ENCODE measurements at regions not wholly inside any gene's neighbourhood (a gene's known extent, or its start where the extent isn't known, plus 50 kb on each side); places are given as distances from the start of the nearest gene placed in this dataset.

DNA sequence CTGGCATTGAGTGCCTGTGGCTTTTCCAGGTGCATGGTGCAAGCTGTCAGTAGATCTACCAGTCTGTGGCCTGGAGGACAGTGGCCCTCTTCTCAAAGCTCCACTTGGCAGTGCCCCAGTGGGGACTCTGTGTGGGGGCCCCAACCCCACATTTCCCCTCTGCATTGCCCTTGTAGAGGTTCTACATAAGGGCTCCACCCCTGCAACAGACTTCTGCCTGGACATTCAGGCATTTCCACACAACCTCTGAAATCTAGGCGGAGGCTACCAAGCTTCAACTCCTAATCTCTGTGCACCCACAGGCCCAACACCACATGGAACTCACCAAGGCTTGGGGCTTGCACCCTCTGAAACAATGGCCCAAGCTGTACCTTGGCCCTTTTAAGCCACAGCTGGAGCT lies 102.7 kb upstream of the PLEKHG7 start:
- TF ChIP-seq POLR2A (IDR thresholded peaks at IDR 0.05; ENCODE audit: low read depth, low read length) (no peak), POLR2AphosphoS5 (IDR thresholded peaks at IDR 0.05; ENCODE audit: low read depth, low read length) (no peak), TAF1 (IDR thresholded peaks at IDR 0.05; ENCODE audit: borderline replicate concordance, low read depth, low read length) (no peak)
- FAIRE-seq (no peak), DNase-seq (ENCODE audit: insufficient read length) (no peak)

DNA sequence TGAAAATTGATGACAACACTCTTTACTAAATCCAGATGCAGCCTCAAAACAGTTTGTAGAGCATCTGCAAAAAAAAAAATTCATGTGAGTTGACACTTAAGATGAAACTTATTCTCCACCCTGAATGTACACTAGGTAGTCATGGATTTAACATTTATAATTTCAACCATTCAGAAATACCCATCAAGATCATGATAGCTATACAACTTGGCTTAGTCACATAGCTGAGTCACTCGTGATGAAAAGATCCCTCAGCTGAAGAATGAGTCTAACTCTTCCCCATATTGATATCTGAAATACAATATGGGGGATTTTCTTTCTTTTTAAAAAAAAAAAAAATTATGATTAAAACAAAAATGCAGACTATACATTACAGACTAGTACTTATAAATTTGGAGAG lies 104.8 kb upstream of the PLEKHG7 start:
- no peak for TF ChIP-seq POLR2AphosphoS5 (IDR thresholded peaks at IDR 0.05; ENCODE audit: low read depth, low read length)
- TF ChIP-seq TAF1 (IDR thresholded peaks at IDR 0.05; ENCODE audit: borderline replicate concordance, low read depth, low read length): no peak
- FAIRE-seq (no peak), DNase-seq (ENCODE audit: insufficient read length) (no peak)

DNA sequence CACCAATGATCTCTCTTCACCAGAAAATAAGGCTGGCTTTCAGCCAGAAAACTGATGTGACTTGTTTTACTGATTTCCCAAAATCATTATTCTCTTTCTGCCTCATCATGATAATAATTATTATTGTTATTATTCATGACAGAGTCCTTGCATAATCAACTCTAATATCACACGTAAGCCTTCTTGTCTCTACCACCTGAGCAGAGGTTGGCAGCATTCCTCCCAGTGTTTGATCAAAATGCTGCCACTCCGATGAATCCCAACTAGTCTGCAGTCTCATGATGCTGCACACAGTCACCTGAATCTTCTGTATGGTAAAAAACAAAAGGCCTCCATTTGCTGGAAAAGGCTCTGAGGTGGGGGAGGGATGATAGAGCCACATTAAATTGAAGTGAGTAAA lies 105.7 kb upstream of the PLEKHG7 start:
- no peak for FAIRE-seq

DNA sequence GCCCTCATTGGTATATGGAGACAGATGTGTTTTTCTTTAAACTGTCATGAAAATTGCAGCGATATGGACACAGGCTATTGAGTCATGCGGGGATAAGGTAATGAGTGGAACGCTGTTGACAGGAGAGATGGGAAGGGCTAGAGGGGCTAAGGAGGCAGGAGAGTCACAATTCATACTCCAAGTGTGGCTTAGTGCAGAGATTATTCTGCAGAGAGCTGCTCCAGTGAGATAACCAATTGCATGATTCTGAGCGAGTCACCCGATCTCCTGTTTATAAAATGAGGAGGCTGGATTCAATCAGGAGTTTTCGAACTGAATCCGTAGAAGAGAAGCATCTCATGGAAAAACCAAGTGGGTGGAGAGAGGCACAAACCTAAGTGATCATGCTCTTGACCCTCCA lies 106.4 kb upstream of the PLEKHG7 start:
- DNase-seq (ENCODE audit: insufficient read length) (no peak), FAIRE-seq (no peak)
- no peak for TF ChIP-seq TAF1 (IDR thresholded peaks at IDR 0.05; ENCODE audit: borderline replicate concordance, low read depth, low read length)
- TF ChIP-seq POLR2AphosphoS5 (IDR thresholded peaks at IDR 0.05; ENCODE audit: low read depth, low read length): no peak
- TF ChIP-seq POLR2A (IDR thresholded peaks at IDR 0.05; ENCODE audit: low read depth, low read length): no peak

More for the DNA sequence above, 105.7 kb upstream of the PLEKHG7 start:
- DNase-seq (ENCODE audit: insufficient read length): no peak
- TF ChIP-seq POLR2AphosphoS5 (IDR thresholded peaks at IDR 0.05; ENCODE audit: low read depth, low read length) (no peak), TAF1 (IDR thresholded peaks at IDR 0.05; ENCODE audit: borderline replicate concordance, low read depth, low read length) (no peak), POLR2A (IDR thresholded peaks at IDR 0.05; ENCODE audit: low read depth, low read length) (no peak)

DNA sequence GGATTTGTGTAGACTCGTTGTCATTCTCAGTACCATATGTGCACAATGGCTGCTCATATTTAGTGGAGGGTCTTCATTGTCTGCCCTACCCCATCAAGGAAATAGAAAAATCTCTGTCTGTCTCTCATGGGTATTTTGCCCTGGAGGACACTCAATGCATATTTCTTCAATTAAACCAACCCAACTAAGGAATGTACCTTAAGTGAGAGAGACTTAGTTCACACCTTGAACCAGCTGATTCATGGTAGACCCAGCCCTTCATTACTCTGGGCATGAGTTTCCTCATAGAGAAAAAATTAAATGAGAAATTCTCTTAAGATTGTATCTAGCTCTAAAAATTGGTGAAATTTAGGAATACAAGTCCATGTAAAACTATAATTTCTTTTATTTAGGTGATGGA lies 107.1 kb upstream of the PLEKHG7 start:
- TF ChIP-seq POLR2A (IDR thresholded peaks at IDR 0.05; ENCODE audit: low read depth, low read length) (no peak), POLR2AphosphoS5 (IDR thresholded peaks at IDR 0.05; ENCODE audit: low read depth, low read length) (no peak), TAF1 (IDR thresholded peaks at IDR 0.05; ENCODE audit: borderline replicate concordance, low read depth, low read length) (no peak)
- DNase-seq (ENCODE audit: insufficient read length): no peak
- FAIRE-seq: no peak

DNA sequence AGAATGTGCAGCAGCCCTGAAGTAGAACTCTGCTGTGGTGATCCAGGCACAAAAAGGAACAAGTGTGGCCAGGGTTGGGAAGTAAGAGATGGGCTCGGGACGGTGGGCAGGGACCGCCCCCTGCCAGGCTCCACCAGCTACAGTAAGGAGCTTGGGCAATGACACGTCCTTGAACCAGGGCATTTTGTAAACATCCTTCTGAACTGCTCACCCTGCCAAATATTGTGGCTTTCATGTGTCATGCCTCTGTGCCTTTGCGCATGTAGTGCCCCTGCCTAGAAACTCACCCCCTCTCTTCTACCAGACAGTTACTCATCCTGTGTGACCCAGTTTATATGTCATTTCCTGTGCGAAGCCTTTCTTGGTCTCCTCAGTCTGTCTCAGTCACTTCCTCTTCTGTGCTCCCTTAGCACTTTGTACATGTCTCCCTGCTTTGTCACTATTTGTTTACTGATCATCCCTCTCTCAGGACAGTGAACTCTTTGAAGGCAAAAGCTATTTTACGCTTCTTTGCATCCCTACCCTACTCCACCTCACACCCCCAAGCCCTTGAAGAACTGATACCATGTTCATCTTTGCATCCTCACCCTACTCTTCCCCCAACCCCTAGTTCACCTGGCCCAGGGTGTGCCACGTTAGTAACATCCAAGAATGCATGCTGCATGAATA lies 108.9 kb upstream of the PLEKHG7 start:
- FAIRE-seq (peak; percentile 96), DNase-seq (ENCODE audit: insufficient read length) (peak; percentile 36)
- TF ChIP-seq TAF1 (IDR thresholded peaks at IDR 0.05; ENCODE audit: borderline replicate concordance, low read depth, low read length) (no peak; the same call in 1 of the 2 replicates), POLR2A (IDR thresholded peaks at IDR 0.05; ENCODE audit: low read depth, low read length) (peak; percentile 61), POLR2AphosphoS5 (IDR thresholded peaks at IDR 0.05; ENCODE audit: low read depth, low read length) (peak; percentile 52)

DNA sequence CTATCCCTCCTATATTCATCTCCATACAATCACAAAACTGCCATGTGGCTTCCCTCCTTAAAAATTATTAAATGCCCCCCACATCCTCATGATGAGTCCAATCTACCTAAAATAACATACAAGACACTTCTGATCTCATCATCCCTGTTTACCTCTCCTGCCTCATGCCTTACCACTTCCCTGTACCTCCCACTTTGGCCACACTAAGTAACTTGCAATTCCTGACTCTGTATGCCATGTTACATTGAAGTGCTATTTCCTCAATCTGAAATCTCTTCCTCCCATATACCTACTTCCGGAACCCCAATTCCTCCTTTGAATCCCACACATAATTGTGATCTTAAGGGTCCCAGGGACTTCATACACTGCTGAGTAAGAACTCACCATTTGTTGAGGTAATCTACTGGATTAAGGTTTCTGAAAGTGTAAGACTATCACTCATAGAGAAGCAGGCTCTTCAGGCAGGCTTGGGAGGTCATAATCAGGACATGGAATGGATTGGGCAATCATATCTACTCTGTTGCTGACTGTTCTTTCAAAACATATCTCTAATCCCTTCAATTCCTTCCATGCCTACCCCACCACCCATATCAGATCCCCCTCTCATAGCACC lies 117.6 kb upstream of the PLEKHG7 start:
- DNase-seq (ENCODE audit: insufficient read length) (no peak), FAIRE-seq (no peak)
- TF ChIP-seq TAF1 (IDR thresholded peaks at IDR 0.05; ENCODE audit: borderline replicate concordance, low read depth, low read length) (no peak), POLR2A (IDR thresholded peaks at IDR 0.05; ENCODE audit: low read depth, low read length) (no peak), POLR2AphosphoS5 (IDR thresholded peaks at IDR 0.05; ENCODE audit: low read depth, low read length) (no peak)

DNA sequence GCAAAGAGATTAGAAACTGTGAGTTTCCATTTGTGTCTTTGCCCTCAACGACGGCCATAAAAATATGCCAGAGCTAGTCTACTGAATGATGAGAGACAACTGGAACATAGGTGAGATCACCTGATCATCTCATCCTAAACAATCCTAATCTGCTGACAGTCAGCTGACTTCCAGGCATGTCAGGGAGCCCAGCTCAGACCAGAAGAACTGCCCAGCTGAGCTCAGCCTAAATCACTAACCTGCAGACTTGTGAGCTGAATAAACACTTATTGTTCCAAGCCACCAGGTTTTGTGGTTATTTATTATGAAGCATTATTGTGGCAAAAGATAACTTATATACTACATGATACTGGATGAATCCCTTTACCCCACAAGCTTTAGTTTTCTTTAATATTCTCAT lies 118.9 kb upstream of the PLEKHG7 start:
- no peak for DNase-seq (ENCODE audit: insufficient read length)
- no peak for FAIRE-seq
- no peak for TF ChIP-seq TAF1 (IDR thresholded peaks at IDR 0.05; ENCODE audit: borderline replicate concordance, low read depth, low read length)
- no peak for TF ChIP-seq POLR2A (IDR thresholded peaks at IDR 0.05; ENCODE audit: low read depth, low read length)
- TF ChIP-seq POLR2AphosphoS5 (IDR thresholded peaks at IDR 0.05; ENCODE audit: low read depth, low read length): no peak

DNA sequence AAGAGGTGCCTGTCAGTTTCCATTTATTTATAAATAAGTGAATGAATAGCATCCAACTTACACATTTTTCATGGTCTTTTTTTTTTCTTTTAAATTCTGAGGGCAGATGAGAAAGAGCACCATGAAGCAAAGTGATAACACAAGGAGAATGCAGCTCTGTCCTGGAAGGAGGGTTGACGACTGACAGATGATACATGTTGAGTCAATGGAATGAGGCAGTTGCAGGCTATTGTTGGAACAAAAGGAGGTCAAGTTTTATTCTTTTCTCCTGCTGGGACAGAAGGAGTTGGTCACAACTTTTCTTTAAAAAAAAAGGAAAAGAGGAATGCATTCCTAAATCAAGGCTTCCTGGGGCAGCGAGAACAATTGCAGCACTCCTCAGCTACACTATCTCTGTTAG lies 119.9 kb upstream of the PLEKHG7 start:
- FAIRE-seq (no peak), DNase-seq (ENCODE audit: insufficient read length) (no peak)
- TF ChIP-seq POLR2A (IDR thresholded peaks at IDR 0.05; ENCODE audit: low read depth, low read length) (no peak), POLR2AphosphoS5 (IDR thresholded peaks at IDR 0.05; ENCODE audit: low read depth, low read length) (no peak), TAF1 (IDR thresholded peaks at IDR 0.05; ENCODE audit: borderline replicate concordance, low read depth, low read length) (no peak)

DNA sequence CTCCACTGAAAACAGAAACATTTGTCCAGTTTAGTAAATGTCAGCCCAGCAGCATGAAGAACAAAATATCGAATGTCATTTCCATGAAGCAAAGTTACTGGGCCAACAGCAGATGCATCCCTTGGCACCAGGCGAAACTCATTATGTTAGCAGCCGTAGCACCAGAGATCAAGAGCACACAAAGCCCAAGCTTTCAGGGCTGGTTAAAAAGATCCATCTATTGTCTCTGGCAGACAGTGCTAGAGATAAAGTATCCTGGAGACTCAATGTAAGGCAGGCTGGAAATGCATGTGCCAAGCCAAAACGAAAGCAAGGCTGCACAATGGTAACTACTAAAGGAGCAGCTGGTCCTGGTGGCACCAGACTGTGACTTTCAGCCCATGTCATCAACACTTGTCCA lies 120.3 kb upstream of the PLEKHG7 start:
- DNase-seq (ENCODE audit: insufficient read length) (no peak), FAIRE-seq (no peak)

DNA sequence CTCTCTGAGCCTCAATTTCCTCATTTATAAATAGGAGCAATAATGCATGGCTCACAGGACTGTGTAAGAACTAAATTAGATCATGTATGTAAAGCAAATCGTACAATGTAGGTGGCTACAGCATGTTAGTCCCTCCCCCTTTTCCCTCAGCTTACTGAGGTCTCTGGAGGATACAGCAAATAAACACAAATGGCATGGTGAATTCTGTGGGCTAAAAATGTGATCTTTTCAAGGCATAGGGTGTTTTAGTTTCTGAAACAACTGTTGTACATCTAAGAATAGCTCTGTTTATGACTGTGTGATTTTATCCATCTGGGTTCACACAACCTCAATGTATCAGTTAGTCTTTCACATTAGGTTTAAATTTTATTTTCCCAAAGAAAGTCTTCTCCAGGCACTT lies 121.2 kb upstream of the PLEKHG7 start:
- FAIRE-seq: no peak
- no peak for TF ChIP-seq POLR2AphosphoS5 (IDR thresholded peaks at IDR 0.05; ENCODE audit: low read depth, low read length)
- TF ChIP-seq TAF1 (IDR thresholded peaks at IDR 0.05; ENCODE audit: borderline replicate concordance, low read depth, low read length): no peak
- no peak for TF ChIP-seq POLR2A (IDR thresholded peaks at IDR 0.05; ENCODE audit: low read depth, low read length)
- no peak for DNase-seq (ENCODE audit: insufficient read length)

More for the DNA sequence above, 120.3 kb upstream of the PLEKHG7 start:
- no peak for TF ChIP-seq TAF1 (IDR thresholded peaks at IDR 0.05; ENCODE audit: borderline replicate concordance, low read depth, low read length)
- TF ChIP-seq POLR2AphosphoS5 (IDR thresholded peaks at IDR 0.05; ENCODE audit: low read depth, low read length): no peak
- no peak for TF ChIP-seq POLR2A (IDR thresholded peaks at IDR 0.05; ENCODE audit: low read depth, low read length)

DNA sequence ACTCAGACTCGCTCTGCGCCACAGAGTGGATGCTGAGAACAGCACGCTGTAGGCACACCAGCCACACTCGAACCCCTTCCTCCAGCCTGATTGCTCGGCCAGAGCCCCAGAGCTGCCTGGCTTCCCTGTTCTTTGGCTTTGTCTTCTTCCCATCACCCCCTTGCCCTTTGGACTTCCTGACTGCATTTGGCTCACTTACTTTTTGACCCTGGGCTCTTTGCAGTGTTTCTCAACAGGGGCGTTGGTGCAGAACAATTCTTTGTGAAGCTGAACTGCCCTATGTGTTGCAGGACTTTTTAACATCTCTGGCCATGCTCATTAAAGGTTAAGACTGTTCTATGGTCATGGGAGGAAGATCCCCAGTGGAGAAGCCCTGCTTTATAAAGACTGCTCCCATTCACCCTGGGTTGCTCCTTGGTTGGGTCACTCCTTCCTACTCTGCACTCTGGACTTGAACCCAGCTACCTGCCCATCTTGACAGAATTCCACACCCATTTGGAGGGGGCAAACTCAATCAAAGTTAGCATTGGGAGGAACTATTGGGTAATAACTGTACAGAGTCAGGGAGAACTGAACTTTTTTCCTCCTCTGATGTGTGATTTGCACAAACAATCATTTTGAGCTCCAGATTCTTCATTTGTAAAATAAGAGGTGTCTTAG lies 127.7 kb upstream of the PLEKHG7 start:
- DNase-seq (ENCODE audit: insufficient read length): no peak
- TF ChIP-seq POLR2AphosphoS5 (IDR thresholded peaks at IDR 0.05; ENCODE audit: low read depth, low read length) (no peak), TAF1 (IDR thresholded peaks at IDR 0.05; ENCODE audit: borderline replicate concordance, low read depth, low read length) (no peak), POLR2A (IDR thresholded peaks at IDR 0.05; ENCODE audit: low read depth, low read length) (no peak)
- FAIRE-seq: no peak
